GM21526 (cell line): ENCODE measurements at regions not wholly inside any gene's neighbourhood (a gene's known extent, or its start where the extent isn't known, plus 50 kb on each side); places are given as distances from the start of the nearest gene placed in this dataset.

Experiments
- ATAC-seq: cut with Tn5 transposase; IDR thresholded peaks from one replicate; pipeline ENCODE4 v1.9.1; 2021; ENCODE audit warnings: moderate library complexity; ENCODE audit not compliant: unreplicated experiment, low FRiP score

GRCh38 chr5:13569090-13569715, 375.3 kb downstream of the DNAH5 start:
- ATAC-seq = no peak

GRCh38 chr5:13567819-13568218, 376.7 kb downstream of the DNAH5 start:
- ATAC-seq = no peak

GRCh38 chr5:13566871-13567339, 377.6 kb downstream of the DNAH5 start:
- no peak for ATAC-seq

- no peak for ATAC-seq
Observed at GRCh38 chr5:13558408-13558807, 386.1 kb downstream of the DNAH5 start.

- ATAC-seq = no peak
Observed at GRCh38 chr5:13553896-13554295, 390.6 kb downstream of the DNAH5 start.

GRCh38 chr5:13552361-13552760, 392.1 kb downstream of the DNAH5 start:
- no peak for ATAC-seq

GRCh38 chr5:13551645-13552044, 392.8 kb downstream of the DNAH5 start:
- no peak for ATAC-seq

- ATAC-seq = no peak
Observed at GRCh38 chr5:13540168-13540750, 404.2 kb downstream of the DNAH5 start.

- no peak for ATAC-seq
Observed at GRCh38 chr5:13536933-13537332, 407.6 kb downstream of the DNAH5 start.

GRCh38 chr5:13533833-13534232, 410.7 kb downstream of the DNAH5 start:
- ATAC-seq = no peak

- no peak for ATAC-seq
Observed at GRCh38 chr5:13529300-13529699, 415.2 kb downstream of the DNAH5 start.

GRCh38 chr5:13524936-13525335, 419.6 kb downstream of the DNAH5 start:
- ATAC-seq = no peak

- ATAC-seq = no peak
Observed at GRCh38 chr5:13519131-13519530, 425.4 kb downstream of the DNAH5 start.

GRCh38 chr5:13516195-13516594, 428.3 kb downstream of the DNAH5 start:
- no peak for ATAC-seq

- no peak for ATAC-seq
Observed at GRCh38 chr5:13511442-13511841, 433.0 kb downstream of the DNAH5 start.

- ATAC-seq = no peak
Observed at GRCh38 chr5:13510616-13511015, 433.9 kb downstream of the DNAH5 start.

GRCh38 chr5:13508559-13508958, 435.9 kb downstream of the DNAH5 start:
- ATAC-seq = no peak

GRCh38 chr5:13505326-13505725, 439.2 kb downstream of the DNAH5 start:
- ATAC-seq = no peak

GRCh38 chr5:13503017-13503416, 441.5 kb downstream of the DNAH5 start:
- ATAC-seq = no peak

- no peak for ATAC-seq
Observed at GRCh38 chr5:13501176-13501575, 443.3 kb downstream of the DNAH5 start.

- no peak for ATAC-seq
Observed at GRCh38 chr5:13498279-13498678, 446.2 kb downstream of the DNAH5 start.

GRCh38 chr5:13488254-13488931, 456.1 kb downstream of the DNAH5 start:
- no peak for ATAC-seq
